SH-SY5Y (cell line): ENCODE measurements at regions not wholly inside any gene's neighbourhood (a gene's known extent, or its start where the extent isn't known, plus 50 kb on each side); places are given as distances from the start of the nearest gene placed in this dataset.

Experiments used
- GATA2 ChIP-seq: IDR thresholded peaks from 2 replicates; pipeline ENCODE4 v1.6.1; 2011; ENCODE audit warnings: mild to moderate bottlenecking, low read depth, low read length
- GATA3 ChIP-seq: IDR thresholded peaks from 2 replicates; pipeline ENCODE4 v1.6.1; 2011; ENCODE audit warnings: low read depth, mild to moderate bottlenecking, low read length, moderate library complexity

- TF ChIP-seq GATA3 = no peak
- no peak for TF ChIP-seq GATA2
Measured at GRCh38 chr14:55734731-55735130, 154.7 kb downstream of the KTN1 start.

DNA sequence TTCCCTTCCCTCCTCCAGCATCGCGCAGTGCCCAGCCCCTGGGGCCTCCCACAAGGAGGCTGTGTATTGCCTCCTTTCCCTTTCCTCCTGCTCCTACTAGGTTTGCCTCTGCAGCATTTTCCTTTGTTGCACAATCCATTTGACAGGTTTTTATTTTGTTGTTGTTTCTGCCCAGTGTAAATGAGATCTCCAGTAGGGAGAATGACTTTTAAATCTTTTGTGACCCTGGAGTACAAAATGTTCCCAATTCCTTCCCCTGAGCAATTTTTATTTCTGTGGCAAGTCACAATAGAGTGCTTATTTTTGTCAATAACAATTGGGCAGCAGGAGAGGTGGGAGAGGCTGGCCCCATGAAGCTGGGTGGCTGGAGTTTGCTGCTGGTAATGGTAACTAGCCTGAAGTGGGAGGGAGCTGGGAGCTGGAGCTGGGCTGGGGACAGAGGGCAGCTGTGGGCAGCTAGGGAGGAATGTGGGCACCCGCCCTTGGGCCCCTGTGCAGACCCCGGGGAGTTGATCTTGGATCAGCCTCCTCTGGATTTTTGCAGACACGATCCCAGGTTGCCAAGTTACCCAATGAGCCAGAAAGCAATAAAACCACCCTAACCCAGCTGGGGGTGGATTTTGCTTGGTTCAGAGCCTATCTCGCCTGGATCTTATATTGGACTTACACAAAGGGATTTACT is 160.1 kb downstream of the KTN1 start:
- TF ChIP-seq GATA3 (no peak), GATA2 (no peak)

DNA sequence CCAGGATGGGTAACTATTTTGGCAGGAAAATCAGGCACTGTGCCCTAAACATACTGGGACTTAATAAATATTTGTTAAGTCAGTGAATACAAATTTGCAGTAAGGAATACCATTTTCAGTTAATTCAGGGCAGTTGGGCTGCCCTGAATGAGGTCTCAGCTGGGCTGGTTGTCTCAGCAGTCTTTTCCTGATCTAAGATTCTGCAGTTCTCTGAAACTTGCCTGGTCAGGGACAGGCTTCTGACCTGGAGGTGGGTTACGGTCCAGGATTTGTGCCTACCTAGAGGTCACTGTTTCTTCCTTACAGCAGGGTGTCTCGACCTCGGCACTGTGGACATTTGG is 160.6 kb downstream of the KTN1 start:
- TF ChIP-seq GATA2 (no peak), GATA3 (no peak)

DNA sequence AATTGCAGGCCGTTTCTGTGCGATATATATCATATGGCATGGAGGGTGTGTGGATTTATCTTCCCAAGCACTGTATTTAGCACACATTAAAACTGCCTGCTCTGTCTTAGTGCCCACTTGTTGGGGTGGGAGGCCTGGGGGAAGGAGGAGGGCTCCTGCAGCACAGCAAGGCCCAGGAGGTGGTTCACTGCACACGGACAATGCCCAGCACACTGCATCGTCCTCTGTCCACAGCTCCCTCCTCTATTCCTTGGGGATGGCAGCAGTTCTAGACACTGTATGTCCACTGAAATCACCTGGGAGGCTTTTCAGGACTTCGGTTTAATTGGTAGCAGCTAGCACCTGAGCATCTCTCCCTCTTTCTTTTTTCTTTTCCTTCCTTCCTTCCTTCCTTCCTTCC is 161.2 kb downstream of the KTN1 start:
- TF ChIP-seq GATA2 = no peak
- no peak for TF ChIP-seq GATA3

- TF ChIP-seq GATA3 = no peak
- TF ChIP-seq GATA2 = no peak
Measured at GRCh38 chr14:55743551-55743950, 163.5 kb downstream of the KTN1 start.

DNA sequence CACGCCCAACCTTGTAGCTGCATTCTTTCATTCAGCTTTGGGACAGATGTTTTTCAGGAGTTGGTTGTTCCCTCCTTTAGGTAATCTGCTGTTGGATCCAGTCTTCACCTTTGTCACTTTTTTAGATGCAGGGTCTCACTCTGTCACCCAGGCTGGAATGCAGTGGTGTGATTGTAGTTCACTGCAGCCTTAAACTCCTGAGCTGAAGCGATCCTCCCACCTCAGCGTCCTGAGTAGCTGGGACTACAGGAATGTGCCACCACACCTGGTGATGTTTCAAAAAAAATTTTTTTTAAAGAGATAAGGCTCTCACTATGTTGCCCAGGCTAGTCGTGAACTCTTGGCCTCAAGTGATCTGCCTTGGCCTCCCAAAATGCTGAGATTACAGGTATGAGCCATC is 164.3 kb downstream of the KTN1 start:
- TF ChIP-seq GATA3 (no peak), GATA2 (no peak)

DNA sequence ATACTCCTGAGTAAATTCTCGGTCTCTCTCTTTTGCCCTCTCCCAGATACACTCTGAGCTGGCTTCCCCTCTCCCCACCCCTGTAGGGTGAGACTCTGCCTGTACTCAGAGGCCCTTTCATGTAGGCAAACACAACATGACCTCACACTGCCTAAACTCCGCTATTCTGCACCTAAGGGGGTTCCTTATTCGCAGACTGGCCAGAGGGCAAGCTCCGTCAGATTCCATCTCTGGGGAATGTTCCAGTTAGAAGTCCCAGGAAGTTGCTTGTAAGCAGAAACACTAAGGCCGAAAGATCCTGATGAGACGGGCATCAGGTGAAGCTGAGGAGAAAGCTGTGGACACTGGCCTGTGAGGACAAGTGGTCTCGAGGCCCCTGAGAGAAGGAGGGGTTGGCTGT is 165.9 kb downstream of the KTN1 start:
- TF ChIP-seq GATA3 = no peak
- TF ChIP-seq GATA2 = no peak

GRCh38 chr14:55746558-55746957 is 166.6 kb downstream of the KTN1 start:
- TF ChIP-seq GATA2 (no peak), GATA3 (no peak)

DNA sequence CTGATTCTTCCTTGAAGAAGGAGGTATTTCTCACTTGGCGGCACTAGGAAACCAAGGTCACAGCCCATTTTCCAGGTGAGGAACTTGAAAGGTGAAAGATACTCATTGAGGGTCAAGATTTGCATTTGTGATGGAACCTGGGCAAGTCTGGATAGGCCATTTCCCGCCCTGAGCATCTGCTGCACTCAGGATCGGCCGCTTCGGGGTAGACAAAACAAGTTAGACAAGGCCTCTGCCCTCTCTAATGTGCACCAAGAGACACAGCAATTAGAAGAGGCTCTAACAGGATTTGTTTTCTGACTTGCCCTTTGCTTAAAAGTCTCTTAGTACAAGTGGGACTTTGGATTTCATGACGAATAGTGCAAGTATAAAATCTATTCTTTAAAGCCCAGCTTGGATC is 167.2 kb downstream of the KTN1 start:
- TF ChIP-seq GATA2 (no peak), GATA3 (no peak)

GRCh38 chr14:55749201-55749812 is 169.3 kb downstream of the KTN1 start:
- TF ChIP-seq GATA2 = no peak
- no peak for TF ChIP-seq GATA3

GRCh38 chr14:55749946-55750345 is 169.9 kb downstream of the KTN1 start:
- no peak for TF ChIP-seq GATA2

- TF ChIP-seq GATA3 (no peak), GATA2 (no peak)
Measured at GRCh38 chr14:55752580-55753390, 172.8 kb downstream of the KTN1 start.

DNA sequence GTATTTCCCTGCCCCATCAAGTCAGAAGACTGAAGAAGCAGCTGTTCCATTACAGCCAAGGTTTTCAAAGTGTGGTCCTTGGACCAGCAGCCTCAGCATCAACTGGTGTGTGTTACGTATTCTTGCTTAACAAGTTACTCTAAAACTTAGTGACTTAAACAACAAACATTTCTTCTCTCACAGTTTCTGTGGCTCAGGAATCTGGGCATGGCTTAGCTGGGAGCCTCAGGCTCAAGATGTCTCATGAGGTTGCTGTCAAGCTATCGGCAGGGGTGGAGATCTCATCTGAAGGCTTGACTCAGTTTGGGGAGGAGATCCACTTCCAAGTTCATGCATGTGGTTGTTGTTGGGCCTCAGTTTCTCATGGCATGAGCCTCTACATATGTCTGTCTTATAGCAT is 174.5 kb downstream of the KTN1 start:
- TF ChIP-seq GATA2 = no peak
- TF ChIP-seq GATA3 = no peak

- TF ChIP-seq GATA3 = no peak
- TF ChIP-seq GATA2 = no peak
Measured at GRCh38 chr14:55754871-55755270, 174.9 kb downstream of the KTN1 start.

- TF ChIP-seq GATA3 = no peak
- TF ChIP-seq GATA2 = no peak
Measured at GRCh38 chr14:55756078-55756477, 176.1 kb downstream of the KTN1 start.

GRCh38 chr14:55756557-55756956 is 176.6 kb downstream of the KTN1 start:
- no peak for TF ChIP-seq GATA3
